PFSK-1 (cell line): ENCODE measurements at regions not wholly inside any gene's neighbourhood (a gene's known extent, or its start where the extent isn't known, plus 50 kb on each side); places are given as distances from the start of the nearest gene placed in this dataset.

Source experiments
- FOXP2 ChIP-seq: optimal IDR thresholded peaks from 2 replicates; pipeline ENCODE3; 2011; ENCODE audit warnings: borderline replicate concordance, control low read depth, inconsistent platforms; ENCODE audit not compliant: insufficient read depth; ENCODE audit errors: extremely low read length, extremely low read depth
- POLR2AphosphoS5 ChIP-seq: IDR thresholded peaks from 2 replicates; pipeline ENCODE4 v1.6.1; 2012; ENCODE audit warnings: low read depth, mild to moderate bottlenecking, control low read depth, low read length, moderate library complexity
- REST ChIP-seq, 2 experiments: IDR thresholded peaks; 2 replicates each; pipeline versions ENCODE4 v1.6.1 to v1.8.0; 2011 to 2012; ENCODE audit warnings: low read depth in 2 of 2, low read length in 2 of 2, control low read depth in 1 of 2, inconsistent platforms in 1 of 2, mild to moderate bottlenecking in 1 of 2, moderate library complexity in 1 of 2; ENCODE audit not compliant: insufficient read depth in 1 of 2
- SIN3A ChIP-seq: IDR thresholded peaks from 2 replicates; pipeline ENCODE4 v1.6.1; 2012; ENCODE audit warnings: mild to moderate bottlenecking, low read length, moderate library complexity, borderline replicate concordance; ENCODE audit not compliant: insufficient read depth
- TAF1 ChIP-seq: IDR thresholded peaks from 2 replicates; pipeline ENCODE4 v1.6.1; 2012; ENCODE audit warnings: low read length, control low read depth, borderline replicate concordance; ENCODE audit not compliant: insufficient read depth

- no peak for TF ChIP-seq FOXP2
- no peak for TF ChIP-seq TAF1
- TF ChIP-seq SIN3A, result no peak
- TF ChIP-seq REST (IDR thresholded peaks at IDR 0.05; ENCODE audit: insufficient read depth in 1 of 2, low read depth in 2 of 2, low read length in 2 of 2), result no peak
- no peak for TF ChIP-seq POLR2AphosphoS5
Measured at GRCh38 chr3:110810356-110810755, 261.3 kb upstream of the NECTIN3 start.

GRCh38 chr3:110811050-110811449, 260.6 kb upstream of the NECTIN3 start:
- TF ChIP-seq FOXP2, result no peak
- no peak for TF ChIP-seq TAF1
- no peak for TF ChIP-seq POLR2AphosphoS5
- no peak for TF ChIP-seq SIN3A
- TF ChIP-seq REST (IDR thresholded peaks at IDR 0.05; ENCODE audit: insufficient read depth in 1 of 2, low read depth in 2 of 2, low read length in 2 of 2), result no peak

GRCh38 chr3:110813541-110813940, 258.1 kb upstream of the NECTIN3 start:
- TF ChIP-seq FOXP2 (no peak), SIN3A (no peak), TAF1 (no peak), POLR2AphosphoS5 (no peak), REST (IDR thresholded peaks at IDR 0.05; ENCODE audit: insufficient read depth in 1 of 2, low read depth in 2 of 2, low read length in 2 of 2) (no peak)

GRCh38 chr3:110814170-110815007, 257.2 kb upstream of the NECTIN3 start:
- TF ChIP-seq TAF1 (no peak), REST (IDR thresholded peaks at IDR 0.05; ENCODE audit: insufficient read depth in 1 of 2, low read depth in 2 of 2, low read length in 2 of 2) (no peak), POLR2AphosphoS5 (no peak), SIN3A (no peak), FOXP2 (no peak)
